H1 (cell line): ENCODE measurements at regions not wholly inside any gene's neighbourhood (a gene's known extent, or its start where the extent isn't known, plus 50 kb on each side); places are given as distances from the start of the nearest gene placed in this dataset.

Experiments used
- EP300 ChIP-seq, 2 experiments: IDR thresholded peaks; 1 replicate in 1 of 2; 2 replicates in 1 of 2; pipeline ENCODE4 v1.6.1; 2011 to 2012; ENCODE audit warnings: low read depth in 2 of 2, low read length in 2 of 2, mild to moderate bottlenecking in 2 of 2, borderline replicate concordance in 1 of 2, inconsistent platforms in 1 of 2, moderate library complexity in 1 of 2
- NRF1 ChIP-seq: IDR thresholded peaks from 2 replicates; pipeline ENCODE4 v1.6.1; 2011; ENCODE audit warnings: mild to moderate bottlenecking, low read depth, low read length, improper control_type of control experiment
- RBBP5 ChIP-seq: IDR thresholded peaks from 2 replicates; pipeline ENCODE4 v1.7.1; 2012; ENCODE audit warnings: low read depth, mild to moderate bottlenecking, inconsistent platforms, low read length, moderate library complexity, borderline replicate concordance
- TEAD4 ChIP-seq: IDR thresholded peaks from 2 replicates; pipeline ENCODE4 v1.6.1; 2012; ENCODE audit warnings: low read depth, low read length, inconsistent platforms, mixed read lengths

GRCh38 chr18:10209302-10209701 lies 245.1 kb upstream of the APCDD1 start (continued):
- TF ChIP-seq RBBP5 (no peak), NRF1 (no peak), TEAD4 (no peak), EP300 (IDR thresholded peaks at IDR 0.05; ENCODE audit: borderline replicate concordance in 1 of 2, low read depth in 2 of 2, low read length in 2 of 2) (no peak)
